Mucosa of rectum (tissue), 2 donors: ENCODE measurements at regions not wholly inside any gene's neighbourhood (a gene's known extent, or its start where the extent isn't known, plus 50 kb on each side); places are given as distances from the start of the nearest gene placed in this dataset.

ENCODE experiments used
- H3K27ac ChIP-seq, 2 donors: one replicate each; pipeline ENCODE4 v1.7.0; 2013; ENCODE audit warnings: inconsistent platforms in 2 of 2, low read depth in 2 of 2, low read length in 2 of 2
- H3K27me3 ChIP-seq, 2 donors: one replicate each; pipeline ENCODE4 v1.7.0; 2013; ENCODE audit warnings: low read length in 2 of 2; ENCODE audit not compliant: control insufficient read depth in 2 of 2, insufficient read depth in 2 of 2
- H3K36me3 ChIP-seq, 2 donors: one replicate each; pipeline ENCODE4 v1.7.0; 2013; ENCODE audit warnings: low read length in 2 of 2; ENCODE audit not compliant: control insufficient read depth in 2 of 2, insufficient read depth in 2 of 2
- H3K4me1 ChIP-seq, 2 donors: one replicate each; pipeline ENCODE4 v1.7.0; 2013; ENCODE audit warnings: low read length in 2 of 2, mild to moderate bottlenecking in 1 of 2; ENCODE audit not compliant: control insufficient read depth in 2 of 2, insufficient read depth in 2 of 2
- H3K4me3 ChIP-seq, 2 donors: one replicate each; pipeline ENCODE4 v1.7.0; 2013; ENCODE audit warnings: low read length in 2 of 2
- H3K9ac ChIP-seq, 2 donors: one replicate each; pipeline ENCODE4 v1.7.0; 2013; ENCODE audit warnings: low read length in 2 of 2, low read depth in 1 of 2, mild to moderate bottlenecking in 1 of 2
- H3K9me3 ChIP-seq, 2 donors: one replicate each; pipeline ENCODE4 v1.7.0; 2013; ENCODE audit warnings: low read length in 2 of 2; ENCODE audit not compliant: control insufficient read depth in 2 of 2
- donor health status: healthy.
- donor health status: Normal muscosa, but diverticular disease.

DNA sequence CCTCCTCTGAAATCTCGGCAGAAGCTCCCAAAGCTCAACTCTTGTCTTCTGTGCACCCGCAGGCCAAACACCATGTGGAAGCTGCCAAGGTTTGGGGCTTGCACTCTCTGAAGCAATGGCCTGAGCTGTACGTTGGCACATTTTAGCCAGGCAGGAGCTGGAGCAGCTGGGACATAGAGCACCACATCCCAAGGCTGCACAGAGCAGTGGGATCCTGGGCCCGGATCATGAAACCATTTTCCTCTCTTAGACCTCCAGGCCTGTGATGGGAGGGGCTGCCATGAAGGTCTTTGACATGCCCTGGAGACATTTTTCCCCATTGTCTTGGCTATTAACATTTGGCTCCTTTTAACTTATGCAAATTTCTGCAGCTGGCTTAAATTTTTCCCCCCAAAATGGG is 567.1 kb upstream of the ZNF608 start:
- Histone ChIP-seq H3K27ac (no peak overlapping the region), H3K27me3 (no peaks in the 10 kb centered on the region), H3K9me3 (no peaks in the 10 kb centered on the region), H3K4me3 (no peak overlapping the region), H3K9ac (no peak overlapping the region), H3K36me3 (no peaks in the 10 kb centered on the region), H3K4me1 (no peaks in the 10 kb centered on the region)

DNA sequence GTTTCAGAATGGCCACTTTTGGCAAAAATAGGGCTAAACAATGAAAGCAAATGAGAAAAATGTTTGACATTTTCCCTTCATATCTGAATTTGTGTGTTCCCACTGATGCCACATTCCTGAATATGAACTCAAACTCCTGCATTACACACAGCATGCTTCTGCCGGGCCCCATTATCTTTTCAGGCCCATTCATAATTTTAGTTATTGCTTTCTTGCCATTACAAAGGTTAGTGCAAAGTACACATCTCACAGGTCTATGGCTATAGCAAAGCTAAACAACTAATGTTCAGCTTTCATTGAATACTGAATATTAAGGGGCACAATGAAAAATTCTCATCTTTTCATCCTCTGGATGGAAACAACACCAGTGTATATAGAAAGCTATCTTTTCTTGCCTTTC is 568.9 kb upstream of the ZNF608 start:
- H3K36me3 ChIP-seq, result no peaks in the 10 kb centered on the region
- no peaks in the 10 kb centered on the region for H3K4me1 ChIP-seq
- H3K9ac ChIP-seq, result no peak overlapping the region
- no peak overlapping the region for H3K27ac ChIP-seq
- no peaks in the 10 kb centered on the region for H3K27me3 ChIP-seq
- no peak overlapping the region for H3K4me3 ChIP-seq
- no peaks in the 10 kb centered on the region for H3K9me3 ChIP-seq

DNA sequence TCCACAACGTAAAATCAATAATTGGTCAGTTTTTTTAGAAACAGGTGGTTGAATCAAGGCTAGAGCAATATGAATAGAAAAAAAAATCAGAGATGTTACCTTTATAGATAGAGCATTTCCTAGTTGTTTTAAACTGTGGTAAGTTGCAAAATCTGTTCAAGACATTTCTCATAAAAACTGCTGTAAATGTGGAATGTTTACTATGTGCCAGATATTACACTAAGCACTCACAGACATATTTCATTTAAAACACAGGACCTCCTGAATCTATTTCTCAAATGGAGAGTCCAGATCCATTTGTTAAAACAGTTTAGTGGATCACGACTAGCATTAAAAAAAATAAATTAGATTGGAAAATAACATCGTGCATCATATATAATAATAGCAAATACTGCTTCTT is 570.0 kb upstream of the ZNF608 start:
- Histone ChIP-seq H3K36me3 (no peaks in the 10 kb centered on the region), H3K27ac (no peak overlapping the region), H3K9me3 (no peaks in the 10 kb centered on the region), H3K27me3 (no peaks in the 10 kb centered on the region), H3K4me1 (no peaks in the 10 kb centered on the region), H3K9ac (no peak overlapping the region), H3K4me3 (no peak overlapping the region)

DNA sequence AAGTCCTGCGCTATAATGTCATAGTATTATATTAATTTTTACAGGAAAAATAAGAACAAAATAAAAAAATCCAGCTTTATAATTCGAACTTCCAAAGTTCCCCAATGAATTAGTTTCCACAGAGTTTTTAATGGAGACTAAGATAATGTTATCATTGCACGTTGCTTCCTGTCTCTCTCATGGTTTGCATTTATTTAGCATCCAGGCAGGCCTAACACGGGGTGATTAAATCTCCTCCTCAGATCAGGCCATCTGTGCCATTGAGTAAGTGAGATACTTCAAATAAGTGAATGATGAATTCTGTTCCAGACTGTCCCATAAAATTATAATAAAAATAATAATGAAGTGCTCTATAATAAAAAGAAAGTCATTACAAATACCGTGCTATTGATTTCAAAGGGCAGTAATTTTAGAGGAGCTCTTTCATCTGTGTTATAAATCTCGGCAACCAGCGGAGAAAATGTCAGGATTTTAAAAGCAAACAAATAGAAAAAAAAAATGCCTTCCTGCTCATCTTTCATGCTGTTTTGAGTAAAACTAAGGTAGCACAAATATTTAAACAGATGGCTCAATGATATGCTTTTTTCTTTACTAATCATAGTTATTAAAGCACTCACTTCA is 570.6 kb upstream of the ZNF608 start:
- no peaks in the 10 kb centered on the region for H3K36me3 ChIP-seq
- no peaks in the 10 kb centered on the region for H3K27me3 ChIP-seq
- H3K9me3 ChIP-seq, result no peaks in the 10 kb centered on the region
- no peak overlapping the region for H3K9ac ChIP-seq
- no peak overlapping the region for H3K27ac ChIP-seq
- no peaks in the 10 kb centered on the region for H3K4me1 ChIP-seq
- no peak overlapping the region for H3K4me3 ChIP-seq

DNA sequence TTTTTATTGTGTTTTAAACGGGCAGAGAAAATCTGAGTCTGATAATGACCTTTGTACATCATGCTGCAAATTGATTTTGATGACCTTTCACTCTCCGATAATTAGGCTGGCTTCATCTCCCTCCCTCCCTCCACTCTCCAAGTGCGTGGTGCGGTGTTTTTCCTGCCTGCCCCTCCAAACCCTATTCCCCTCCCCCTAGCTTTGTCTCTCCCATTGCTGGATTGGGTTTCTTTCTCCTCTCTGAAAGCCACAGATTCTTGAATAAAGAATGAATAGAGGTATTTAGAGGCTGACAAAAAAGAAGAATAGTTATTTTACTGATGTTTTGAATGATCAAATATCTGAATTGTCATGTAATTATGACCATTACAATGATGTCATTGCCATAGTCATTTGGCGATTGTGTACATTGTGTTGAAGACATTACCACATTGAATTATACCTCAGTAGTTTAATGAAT is 571.1 kb upstream of the ZNF608 start:
- no peaks in the 10 kb centered on the region for H3K36me3 ChIP-seq
- H3K9me3 ChIP-seq, result no peaks in the 10 kb centered on the region
- H3K27ac ChIP-seq, result no peak overlapping the region
- no peak overlapping the region for H3K9ac ChIP-seq
- H3K4me3 ChIP-seq, result no peak overlapping the region
- no peaks in the 10 kb centered on the region for H3K27me3 ChIP-seq
- no peaks in the 10 kb centered on the region for H3K4me1 ChIP-seq

DNA sequence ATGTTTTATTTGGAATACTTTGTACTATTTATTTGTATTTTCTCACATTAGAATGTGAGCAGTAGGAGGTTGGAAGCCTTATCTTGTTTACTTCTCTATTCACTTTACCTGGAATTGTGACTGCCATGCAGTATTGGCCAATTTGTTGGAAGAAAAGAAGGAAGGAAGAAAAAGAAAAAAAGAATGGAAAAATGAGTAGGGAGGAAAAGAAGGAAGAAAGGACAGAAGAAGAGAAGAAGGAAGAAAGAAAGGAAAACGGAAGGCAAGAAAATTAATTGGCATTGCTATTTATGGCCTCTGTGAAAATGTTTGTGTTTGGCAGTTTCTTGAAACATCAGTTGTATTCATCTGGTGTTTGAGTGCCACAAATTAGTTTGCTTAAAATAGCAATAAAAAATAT is 575.2 kb upstream of the ZNF608 start:
- H3K9me3 ChIP-seq, result no peaks in the 10 kb centered on the region
- H3K4me1 ChIP-seq, result no peaks in the 10 kb centered on the region
- H3K36me3 ChIP-seq, result no peaks in the 10 kb centered on the region
- no peak overlapping the region for H3K4me3 ChIP-seq
- H3K9ac ChIP-seq, result no peak overlapping the region
- no peaks in the 10 kb centered on the region for H3K27me3 ChIP-seq
- no peak overlapping the region for H3K27ac ChIP-seq

DNA sequence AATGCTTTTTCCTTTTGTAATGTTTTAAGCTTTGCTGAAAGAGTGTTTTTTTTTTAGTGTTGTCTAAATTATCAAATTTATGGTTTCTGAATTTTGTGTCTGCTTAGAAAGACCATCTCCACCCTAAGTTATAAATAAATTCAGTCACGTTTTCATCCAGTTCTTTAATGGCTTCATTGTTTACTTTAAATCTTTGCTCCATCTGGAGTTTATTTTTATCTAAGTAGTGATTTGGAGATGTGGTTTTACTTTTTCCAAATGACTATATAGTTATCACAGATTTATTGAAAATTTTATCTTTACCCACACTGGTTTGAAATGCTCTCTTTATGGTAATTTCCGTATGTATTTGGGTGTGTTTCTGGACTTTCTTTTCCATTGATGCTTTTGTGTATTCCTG is 577.2 kb upstream of the ZNF608 start:
- Histone ChIP-seq H3K9ac (no peak overlapping the region), H3K9me3 (no peaks in the 10 kb centered on the region), H3K4me1 (no peaks in the 10 kb centered on the region), H3K27me3 (no peaks in the 10 kb centered on the region), H3K36me3 (no peaks in the 10 kb centered on the region), H3K4me3 (no peak overlapping the region), H3K27ac (no peak overlapping the region)

DNA sequence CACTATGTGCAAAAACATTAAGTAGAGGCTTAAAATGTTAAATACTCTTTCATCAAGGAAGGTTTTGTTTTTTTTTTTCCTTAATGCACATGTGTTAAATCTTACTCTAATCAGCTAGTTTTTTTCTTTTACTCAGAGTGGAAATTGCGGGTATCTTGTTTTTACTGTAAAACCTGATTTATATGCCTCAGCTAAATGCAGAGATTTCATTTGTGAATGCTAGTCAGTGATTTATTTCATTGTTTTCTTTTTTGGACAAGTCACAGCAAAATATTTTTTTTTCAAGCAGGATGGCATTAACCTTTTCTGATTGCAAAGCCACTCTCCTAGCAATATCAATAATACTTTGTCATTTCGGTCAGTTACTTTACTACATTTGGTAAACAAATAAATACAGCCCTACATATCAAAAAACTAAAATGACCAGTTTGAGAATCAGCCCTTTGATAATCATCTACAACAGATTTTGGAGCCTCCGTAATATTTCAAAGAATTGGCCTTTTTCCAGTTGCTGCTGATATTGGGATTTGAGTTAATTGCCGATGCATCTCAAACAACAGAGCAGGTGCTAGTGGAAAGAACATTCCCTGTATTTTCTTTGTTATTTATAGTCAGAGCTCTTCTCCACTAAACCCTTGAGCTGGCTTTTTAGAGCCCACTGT is 579.2 kb upstream of the ZNF608 start:
- H3K27me3 ChIP-seq, result no peaks in the 10 kb centered on the region
- H3K9ac ChIP-seq, result no peak overlapping the region

DNA sequence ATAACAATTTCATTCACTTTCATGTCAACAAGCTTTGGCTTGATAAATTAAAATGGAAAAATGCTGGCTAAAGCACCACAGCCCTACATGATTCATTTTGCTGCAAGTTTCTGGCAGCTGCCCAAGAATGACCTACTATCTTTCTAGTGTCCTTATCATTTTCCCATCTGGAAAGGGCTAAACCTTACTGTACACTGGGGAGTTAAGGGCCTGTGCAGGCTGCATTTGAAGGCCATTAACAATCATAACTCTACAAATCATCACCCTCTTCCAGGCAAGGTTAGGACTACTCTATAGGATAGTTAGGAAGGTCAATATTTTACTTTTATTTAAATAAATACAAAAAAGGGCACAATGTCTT is 579.7 kb upstream of the ZNF608 start:
- Histone ChIP-seq H3K9me3 (no peaks in the 10 kb centered on the region), H3K4me3 (no peak overlapping the region)

More for the DNA sequence above, 579.2 kb upstream of the ZNF608 start:
- Histone ChIP-seq H3K4me1 (no peaks in the 10 kb centered on the region), H3K4me3 (no peak overlapping the region), H3K36me3 (no peaks in the 10 kb centered on the region), H3K27ac (no peak overlapping the region), H3K9me3 (no peaks in the 10 kb centered on the region)

DNA sequence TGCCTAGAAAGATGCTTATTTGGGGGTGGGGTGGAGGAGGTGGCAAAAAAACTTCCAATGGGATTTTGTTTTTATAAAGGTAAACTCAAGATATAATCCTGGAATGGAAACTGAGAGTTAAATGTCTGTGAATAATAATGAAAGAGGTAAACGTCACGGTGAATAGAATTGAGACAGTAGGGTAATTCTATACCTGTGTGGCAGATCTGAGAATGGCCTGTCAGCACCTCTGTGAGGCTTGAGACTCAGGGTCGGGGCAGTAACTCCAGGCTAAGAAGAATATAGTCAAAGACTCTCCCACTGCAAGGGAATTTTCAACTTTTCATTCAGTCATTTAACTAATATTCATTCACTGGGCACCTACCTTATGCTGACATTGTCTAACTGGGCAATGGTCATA is 581.2 kb upstream of the ZNF608 start:
- H3K27ac ChIP-seq, result no peak overlapping the region
- H3K9ac ChIP-seq, result no peak overlapping the region
- H3K27me3 ChIP-seq, result no peaks in the 10 kb centered on the region
- no peak overlapping the region for H3K4me3 ChIP-seq
- H3K36me3 ChIP-seq, result no peaks in the 10 kb centered on the region
- no peaks in the 10 kb centered on the region for H3K9me3 ChIP-seq
- no peaks in the 10 kb centered on the region for H3K4me1 ChIP-seq

More for the DNA sequence above, 579.7 kb upstream of the ZNF608 start:
- Histone ChIP-seq H3K4me1 (no peaks in the 10 kb centered on the region), H3K27me3 (no peaks in the 10 kb centered on the region), H3K27ac (no peak overlapping the region), H3K36me3 (no peaks in the 10 kb centered on the region), H3K9ac (no peak overlapping the region)
